Stomach (tissue), 4 donors: ENCODE measurements at regions not wholly inside any gene's neighbourhood (a gene's known extent, or its start where the extent isn't known, plus 50 kb on each side); places are given as distances from the start of the nearest gene placed in this dataset.

Experiments
- CTCF ChIP-seq, 7 experiments: fragments of 450-650 bp in 4 of 7; fragments of 200-600 bp in 3 of 7; sonication (generic) in 3 of 7; IDR thresholded peaks; one replicate each; pipeline ENCODE4 v1.5.1; 2016 to 2019; ENCODE audit warnings: antibody characterized with exemption in 7 of 7, control low read depth in 2 of 7, mild to moderate bottlenecking in 1 of 7
- EP300 ChIP-seq: sonication (generic); formaldehyde crosslinking; IDR thresholded peaks from one replicate; pipeline ENCODE4 v1.6.1; 2017; ENCODE audit warnings: antibody characterized with exemption
- POLR2A ChIP-seq, 4 donors: fragments of 450-650 bp; IDR thresholded peaks; one replicate each; pipeline ENCODE4 v1.6.1; 2016; ENCODE audit warnings: antibody characterized with exemption in 4 of 4, control low read depth in 2 of 4, mild to moderate bottlenecking in 1 of 4, moderate library complexity in 1 of 4
- POLR2AphosphoS5 ChIP-seq, 3 donors: sonication (generic); formaldehyde crosslinking; IDR thresholded peaks; one replicate each; pipeline ENCODE4 v1.6.1; 2016; ENCODE audit warnings: antibody characterized with exemption in 3 of 3

- TF ChIP-seq CTCF (IDR thresholded peaks at IDR 0.05), result no peak
- no peak for TF ChIP-seq POLR2A (IDR thresholded peaks at IDR 0.05)
- no peak for TF ChIP-seq POLR2AphosphoS5 (IDR thresholded peaks at IDR 0.05)
- TF ChIP-seq EP300, result no peak
These were observed 127.9 kb upstream of the USP29 start for GRCh38 chr19:56991912-56992311.
